ENCODE measurements at regions not wholly inside any gene's neighbourhood (a gene's known extent, or its start where the extent isn't known, plus 50 kb on each side); places are given as distances from the start of the nearest gene placed in this dataset.

DNA sequence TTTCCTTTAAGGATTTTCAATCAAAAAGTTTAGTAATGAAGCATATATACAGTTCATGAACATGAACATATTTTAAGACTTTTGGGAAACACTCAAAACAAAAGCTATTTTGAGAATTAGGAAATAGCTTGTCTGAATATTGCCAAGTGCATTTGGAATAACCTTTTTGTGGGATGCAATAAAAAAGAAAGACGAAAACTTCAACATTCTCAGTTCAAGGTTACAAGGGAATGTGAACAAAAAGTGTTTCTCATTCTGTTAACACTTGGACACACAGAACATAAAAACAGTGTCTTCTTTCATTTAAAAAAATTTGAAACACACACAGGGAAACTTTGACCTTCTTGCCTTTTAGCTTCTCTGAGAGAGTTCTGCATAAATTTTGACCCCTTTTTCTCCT lies 72.7 kb upstream of the TCF21 start:
- TF ChIP-seq, protein P1, sequence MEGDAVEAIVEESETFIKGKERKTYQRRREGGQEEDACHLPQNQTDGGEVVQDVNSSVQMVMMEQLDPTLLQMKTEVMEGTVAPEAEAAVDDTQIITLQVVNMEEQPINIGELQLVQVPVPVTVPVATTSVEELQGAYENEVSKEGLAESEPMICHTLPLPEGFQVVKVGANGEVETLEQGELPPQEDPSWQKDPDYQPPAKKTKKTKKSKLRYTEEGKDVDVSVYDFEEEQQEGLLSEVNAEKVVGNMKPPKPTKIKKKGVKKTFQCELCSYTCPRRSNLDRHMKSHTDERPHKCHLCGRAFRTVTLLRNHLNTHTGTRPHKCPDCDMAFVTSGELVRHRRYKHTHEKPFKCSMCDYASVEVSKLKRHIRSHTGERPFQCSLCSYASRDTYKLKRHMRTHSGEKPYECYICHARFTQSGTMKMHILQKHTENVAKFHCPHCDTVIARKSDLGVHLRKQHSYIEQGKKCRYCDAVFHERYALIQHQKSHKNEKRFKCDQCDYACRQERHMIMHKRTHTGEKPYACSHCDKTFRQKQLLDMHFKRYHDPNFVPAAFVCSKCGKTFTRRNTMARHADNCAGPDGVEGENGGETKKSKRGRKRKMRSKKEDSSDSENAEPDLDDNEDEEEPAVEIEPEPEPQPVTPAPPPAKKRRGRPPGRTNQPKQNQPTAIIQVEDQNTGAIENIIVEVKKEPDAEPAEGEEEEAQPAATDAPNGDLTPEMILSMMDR (IDR thresholded peaks at IDR 0.05; ENCODE audit: insufficient read depth, low read depth, low read length) = no peak
- no peak for TF ChIP-seq EZH2 (IDR thresholded peaks at IDR 0.05; ENCODE audit: insufficient read depth, low read length)
